Breast epithelium (tissue), 3 donors: ENCODE measurements at regions not wholly inside any gene's neighbourhood (a gene's known extent, or its start where the extent isn't known, plus 50 kb on each side); places are given as distances from the start of the nearest gene placed in this dataset.

Source experiments
- POLR2A ChIP-seq: fragments of 450-650 bp; IDR thresholded peaks from one replicate; pipeline ENCODE4 v1.6.1; 2016; ENCODE audit warnings: antibody characterized with exemption, mild to moderate bottlenecking, moderate library complexity
- TF ChIP-seq, protein P1 (sequence below), 3 donors: fragments of 450-650 bp; IDR thresholded peaks; one replicate each; pipeline ENCODE4 v1.5.1; 2016 to 2017; ENCODE audit warnings: antibody characterized with exemption in 3 of 3, mild to moderate bottlenecking in 3 of 3, moderate library complexity in 3 of 3

DNA sequence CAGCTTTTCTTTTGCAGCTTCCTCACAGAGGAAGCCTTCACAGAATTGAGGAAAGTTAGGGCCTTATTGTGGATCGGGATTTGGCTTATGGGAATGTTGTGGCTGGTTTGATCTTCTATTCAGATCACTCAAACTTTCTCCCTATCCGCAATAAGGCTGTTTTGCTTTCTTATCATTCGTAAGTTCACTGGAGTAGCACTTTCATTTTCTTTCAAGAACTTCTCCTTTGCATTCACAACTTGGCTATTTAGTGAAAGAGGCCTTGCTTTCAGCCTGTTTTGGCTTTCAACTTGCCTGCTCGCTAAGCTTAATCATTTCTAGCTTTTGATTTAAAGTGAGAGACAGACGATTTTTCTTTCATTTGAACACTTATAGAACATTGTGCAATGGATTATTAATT, 181.9 kb upstream of the B3GALT2 start:
- TF ChIP-seq, protein P1, sequence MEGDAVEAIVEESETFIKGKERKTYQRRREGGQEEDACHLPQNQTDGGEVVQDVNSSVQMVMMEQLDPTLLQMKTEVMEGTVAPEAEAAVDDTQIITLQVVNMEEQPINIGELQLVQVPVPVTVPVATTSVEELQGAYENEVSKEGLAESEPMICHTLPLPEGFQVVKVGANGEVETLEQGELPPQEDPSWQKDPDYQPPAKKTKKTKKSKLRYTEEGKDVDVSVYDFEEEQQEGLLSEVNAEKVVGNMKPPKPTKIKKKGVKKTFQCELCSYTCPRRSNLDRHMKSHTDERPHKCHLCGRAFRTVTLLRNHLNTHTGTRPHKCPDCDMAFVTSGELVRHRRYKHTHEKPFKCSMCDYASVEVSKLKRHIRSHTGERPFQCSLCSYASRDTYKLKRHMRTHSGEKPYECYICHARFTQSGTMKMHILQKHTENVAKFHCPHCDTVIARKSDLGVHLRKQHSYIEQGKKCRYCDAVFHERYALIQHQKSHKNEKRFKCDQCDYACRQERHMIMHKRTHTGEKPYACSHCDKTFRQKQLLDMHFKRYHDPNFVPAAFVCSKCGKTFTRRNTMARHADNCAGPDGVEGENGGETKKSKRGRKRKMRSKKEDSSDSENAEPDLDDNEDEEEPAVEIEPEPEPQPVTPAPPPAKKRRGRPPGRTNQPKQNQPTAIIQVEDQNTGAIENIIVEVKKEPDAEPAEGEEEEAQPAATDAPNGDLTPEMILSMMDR (IDR thresholded peaks at IDR 0.05): no peak
- no peak for TF ChIP-seq POLR2A
